ENCODE measurements at regions not wholly inside any gene's neighbourhood (a gene's known extent, or its start where the extent isn't known, plus 50 kb on each side); places are given as distances from the start of the nearest gene placed in this dataset.

- DNase-seq: no peak
Observed at GRCh38 chr6:88302769-88303225, 136.7 kb upstream of the CNR1 start.

GRCh38 chr6:88301888-88302768 lies 136.0 kb upstream of the CNR1 start:
- no peak for DNase-seq

- DNase-seq: no peak
Observed at GRCh38 chr6:88301256-88301655, 135.1 kb upstream of the CNR1 start.

GRCh38 chr6:88298066-88298845 lies 132.1 kb upstream of the CNR1 start:
- no peak for DNase-seq

GRCh38 chr6:88296694-88297093 lies 130.5 kb upstream of the CNR1 start:
- DNase-seq: no peak

- DNase-seq: no peak
Observed at GRCh38 chr6:88295663-88296062, 129.5 kb upstream of the CNR1 start.

- DNase-seq: no peak
Observed at GRCh38 chr6:88294702-88295101, 128.6 kb upstream of the CNR1 start.

GRCh38 chr6:88290411-88290810 lies 124.3 kb upstream of the CNR1 start:
- no peak for DNase-seq

- DNase-seq: no peak
Observed at GRCh38 chr6:88287696-88288095, 121.5 kb upstream of the CNR1 start.

- DNase-seq: no peak
Observed at GRCh38 chr6:88276331-88276730, 110.2 kb upstream of the CNR1 start.

- DNase-seq: no peak
Observed at GRCh38 chr6:88268508-88268907, 102.4 kb upstream of the CNR1 start.

- no peak for DNase-seq
Observed at GRCh38 chr6:88266126-88266525, 100.0 kb upstream of the CNR1 start.

- DNase-seq: no peak
Observed at GRCh38 chr6:88263591-88263990, 97.4 kb upstream of the CNR1 start.

- DNase-seq: no peak
Observed at GRCh38 chr6:88262332-88262731, 96.2 kb upstream of the CNR1 start.

GRCh38 chr6:88251301-88251700 lies 85.2 kb upstream of the CNR1 start:
- DNase-seq: no peak

GRCh38 chr6:88248709-88249321 lies 82.7 kb upstream of the CNR1 start:
- DNase-seq: no peak

GRCh38 chr6:88246654-88247053 lies 80.5 kb upstream of the CNR1 start:
- no peak for DNase-seq

- no peak for DNase-seq
Observed at GRCh38 chr6:88244721-88245120, 78.6 kb upstream of the CNR1 start.

- no peak for DNase-seq
Observed at GRCh38 chr6:88238901-88239300, 72.8 kb upstream of the CNR1 start.

- DNase-seq: peak; percentile 13
Observed at GRCh38 chr6:88238065-88238464, 71.9 kb upstream of the CNR1 start.

GRCh38 chr6:88236612-88237360 lies 70.6 kb upstream of the CNR1 start:
- DNase-seq: no peak

GRCh38 chr6:88232753-88233152 lies 66.6 kb upstream of the CNR1 start:
- DNase-seq: no peak

- no peak for DNase-seq
Observed at GRCh38 chr6:88223298-88223697, 57.2 kb upstream of the CNR1 start.

Data from CD4-positive, alpha-beta T cell treated with Interleukin-21 for 1 hour (primary cell).